ENCODE measurements at regions not wholly inside any gene's neighbourhood (a gene's known extent, or its start where the extent isn't known, plus 50 kb on each side); places are given as distances from the start of the nearest gene placed in this dataset.

- no peak for DNase-seq (ENCODE audit: extremely low spot score)
- Histone ChIP-seq H3K27me3 (no peaks in the 10 kb centered on the region), H3K27ac (replicated peaks in 1 of 4) (no peak overlapping the region), H3K4me1 (no peaks in the 10 kb centered on the region), H3K36me3 (no peaks in the 10 kb centered on the region), H3K4me3 (no peak overlapping the region), H3K9me3 (no peaks in the 10 kb centered on the region)
- intact Hi-C loops (cut with DNase I) = no loop called here
- TF ChIP-seq CTCF (IDR thresholded peaks at IDR 0.05) = no peak
- TF ChIP-seq POLR2A (IDR thresholded peaks at IDR 0.05; ENCODE audit: low read depth) = no peak
- TF ChIP-seq POLR2AphosphoS5 (IDR thresholded peaks at IDR 0.05) = no peak
- no peak for TF ChIP-seq EP300 (IDR thresholded peaks at IDR 0.05)
- 86% methylated on average over 1 of the region's 1 CpG for WGBS
These were observed 524.3 kb downstream of the GBE1 start for GRCh38 chr3:81237181-81237580.

GRCh38 chr3:81218023-81218422 lies 543.4 kb downstream of the GBE1 start:
- TF ChIP-seq POLR2A (IDR thresholded peaks at IDR 0.05; ENCODE audit: low read depth) = no peak
- TF ChIP-seq POLR2AphosphoS5 (IDR thresholded peaks at IDR 0.05) = no peak
- TF ChIP-seq EP300 (IDR thresholded peaks at IDR 0.05) = no peak
- no peak for TF ChIP-seq CTCF (IDR thresholded peaks at IDR 0.05)
- 41% methylated on average over 1 of the region's 1 CpG for WGBS

GRCh38 chr3:81217101-81217500 lies 544.3 kb downstream of the GBE1 start:
- H3K27ac ChIP-seq (replicated peaks in 1 of 4) = no peak overlapping the region
- intact Hi-C loops (cut with DNase I) = no loop called here
- 91% methylated on average over 2 of the region's 2 CpGs for WGBS

More at GRCh38 chr3:81218023-81218422, 543.4 kb downstream of the GBE1 start:
- intact Hi-C loops (cut with DNase I) = no loop called here
- no peaks in the 10 kb centered on the region for H3K27me3 ChIP-seq
- no peaks in the 10 kb centered on the region for H3K4me1 ChIP-seq
- no peak for DNase-seq (ENCODE audit: extremely low spot score)
- H3K27ac ChIP-seq (replicated peaks in 1 of 4) = no peak overlapping the region
- no peak overlapping the region for H3K4me3 ChIP-seq
- H3K9me3 ChIP-seq = no peaks in the 10 kb centered on the region
- no peaks in the 10 kb centered on the region for H3K36me3 ChIP-seq

GRCh38 chr3:81216192-81216591 lies 545.3 kb downstream of the GBE1 start:
- TF ChIP-seq EP300 (IDR thresholded peaks at IDR 0.05) (no peak), CTCF (IDR thresholded peaks at IDR 0.05) (no peak), POLR2A (IDR thresholded peaks at IDR 0.05; ENCODE audit: low read depth) (no peak), POLR2AphosphoS5 (IDR thresholded peaks at IDR 0.05) (no peak)
- no peak overlapping the region for H3K27ac ChIP-seq (replicated peaks in 1 of 4)
- H3K4me1 ChIP-seq = no peaks in the 10 kb centered on the region
- no peak overlapping the region for H3K4me3 ChIP-seq
- DNase-seq (ENCODE audit: extremely low spot score) = no peak
- H3K9me3 ChIP-seq = no peaks in the 10 kb centered on the region
- intact Hi-C loops (cut with DNase I) = no loop called here
- no peaks in the 10 kb centered on the region for H3K27me3 ChIP-seq
- WGBS = 38% methylated on average over 4 of the region's 4 CpGs
- no peaks in the 10 kb centered on the region for H3K36me3 ChIP-seq

More at GRCh38 chr3:81217101-81217500, 544.3 kb downstream of the GBE1 start:
- no peaks in the 10 kb centered on the region for H3K4me1 ChIP-seq
- H3K27me3 ChIP-seq = no peaks in the 10 kb centered on the region
- no peak overlapping the region for H3K4me3 ChIP-seq
- TF ChIP-seq CTCF (IDR thresholded peaks at IDR 0.05) (no peak), EP300 (IDR thresholded peaks at IDR 0.05) (no peak), POLR2A (IDR thresholded peaks at IDR 0.05; ENCODE audit: low read depth) (no peak), POLR2AphosphoS5 (IDR thresholded peaks at IDR 0.05) (no peak)
- H3K9me3 ChIP-seq = no peaks in the 10 kb centered on the region
- no peak for DNase-seq (ENCODE audit: extremely low spot score)
- no peaks in the 10 kb centered on the region for H3K36me3 ChIP-seq

- intact Hi-C loops (cut with DNase I) = no loop called here
These were observed 546.8 kb downstream of the GBE1 start for GRCh38 chr3:81214631-81215030.

More at GRCh38 chr3:81214631-81215030, 546.8 kb downstream of the GBE1 start:
- no peaks in the 10 kb centered on the region for H3K4me1 ChIP-seq
- H3K27me3 ChIP-seq = no peaks in the 10 kb centered on the region
- WGBS = 78% methylated on average over 1 of the region's 1 CpG
- H3K27ac ChIP-seq (replicated peaks in 1 of 4) = no peak overlapping the region
- no peaks in the 10 kb centered on the region for H3K9me3 ChIP-seq
- DNase-seq (ENCODE audit: extremely low spot score) = no peak
- H3K4me3 ChIP-seq = no peak overlapping the region
- no peaks in the 10 kb centered on the region for H3K36me3 ChIP-seq
- TF ChIP-seq POLR2AphosphoS5 (IDR thresholded peaks at IDR 0.05) = no peak
- TF ChIP-seq EP300 (IDR thresholded peaks at IDR 0.05) = no peak
- no peak for TF ChIP-seq CTCF (IDR thresholded peaks at IDR 0.05)
- no peak for TF ChIP-seq POLR2A (IDR thresholded peaks at IDR 0.05; ENCODE audit: low read depth)

All from esophagus muscularis mucosa (tissue), 4 donors.